GM12873 (cell line): ENCODE measurements at regions not wholly inside any gene's neighbourhood (a gene's known extent, or its start where the extent isn't known, plus 50 kb on each side); places are given as distances from the start of the nearest gene placed in this dataset.

ENCODE experiments used
- CTCF ChIP-seq: IDR thresholded peaks from 2 replicates; pipeline ENCODE4 v1.5.1; 2012; ENCODE audit warnings: low read depth, mild to moderate bottlenecking, moderate library complexity, low read length, control low read depth; ENCODE audit not compliant: insufficient read depth; ENCODE audit errors: missing control alignments

GRCh38 chr1:38657873-38658272, 201.7 kb downstream of the RRAGC start:
- no peak for TF ChIP-seq CTCF

GRCh38 chr1:38657207-38657840, 202.2 kb downstream of the RRAGC start:
- no peak for TF ChIP-seq CTCF

GRCh38 chr1:38656726-38657125, 202.8 kb downstream of the RRAGC start:
- no peak for TF ChIP-seq CTCF

- no peak for TF ChIP-seq CTCF
Observed at GRCh38 chr1:38652217-38652616, 207.4 kb downstream of the RRAGC start.

GRCh38 chr1:38651669-38652068, 207.9 kb downstream of the RRAGC start:
- TF ChIP-seq CTCF: no peak

- TF ChIP-seq CTCF: no peak
Observed at GRCh38 chr1:38648417-38648816, 211.2 kb downstream of the RRAGC start.

GRCh38 chr1:38644092-38644491, 215.5 kb downstream of the RRAGC start:
- TF ChIP-seq CTCF: no peak
